DOHH2 (cell line): ENCODE measurements at regions not wholly inside any gene's neighbourhood (a gene's known extent, or its start where the extent isn't known, plus 50 kb on each side); places are given as distances from the start of the nearest gene placed in this dataset.

Source experiments
- H3F3A ChIP-seq: fragments of 200-600 bp; sonication (generic), shearing (Covaris generic); 2 replicates; pipeline ENCODE4 v1.6.0; 2016; ENCODE audit warnings: antibody characterized with exemption, mild to moderate bottlenecking; ENCODE audit not compliant: control insufficient read depth, insufficient read depth
- H3K27ac ChIP-seq: fragments of 200-600 bp; sonication (generic); 2 replicates; pipeline ENCODE4 v1.5.1; 2014; ENCODE audit warnings: low read depth, mild to moderate bottlenecking, low read length, moderate library complexity
- H3K27me3 ChIP-seq: fragments of 200-600 bp; sonication (generic); 2 replicates; pipeline ENCODE4 v1.6.1; 2014; ENCODE audit warnings: mild to moderate bottlenecking, low read length, mixed read lengths; ENCODE audit not compliant: control insufficient read depth
- H3K36me3 ChIP-seq: fragments of 200-600 bp; sonication (generic); 2 replicates; pipeline ENCODE4 v1.6.1; 2014; ENCODE audit warnings: mild to moderate bottlenecking, low read length, moderate library complexity, mixed read lengths; ENCODE audit not compliant: control insufficient read depth
- H3K4me1 ChIP-seq: fragments of 200-600 bp; sonication (generic); 2 replicates; pipeline ENCODE4 v1.6.1; 2014; ENCODE audit warnings: mild to moderate bottlenecking, low read length, mixed read lengths; ENCODE audit not compliant: control insufficient read depth
- H3K4me2 ChIP-seq: fragments of 200-600 bp; sonication (generic); 2 replicates; pipeline ENCODE4 v1.6.0; 2014; ENCODE audit warnings: mild to moderate bottlenecking, low read length, moderate library complexity
- H3K4me3 ChIP-seq: fragments of 200-600 bp; sonication (generic); 2 replicates; pipeline ENCODE4 v1.5.1; 2014; ENCODE audit warnings: mild to moderate bottlenecking, low read length, mixed read lengths
- H3K79me2 ChIP-seq: fragments of 200-600 bp; sonication (generic); 2 replicates; pipeline ENCODE4 v1.6.1; 2014; ENCODE audit warnings: mild to moderate bottlenecking, low read length, mixed read lengths; ENCODE audit not compliant: control insufficient read depth
- H3K9me2 ChIP-seq: fragments of 200-600 bp; sonication (generic); replicated peaks from 2 replicates; pipeline ENCODE4 v1.6.1; 2014; ENCODE audit warnings: mild to moderate bottlenecking, low read length, mixed read lengths; ENCODE audit not compliant: control insufficient read depth
- H3K9me3 ChIP-seq: fragments of 200-600 bp; sonication (generic); 2 replicates; pipeline ENCODE4 v1.6.1; 2014; ENCODE audit warnings: antibody characterized with exemption, low read length, mixed read lengths; ENCODE audit not compliant: control insufficient read depth, insufficient read depth
- H4K20me1 ChIP-seq: fragments of 200-600 bp; sonication (generic); 2 replicates; pipeline ENCODE4 v1.6.0; 2014; ENCODE audit warnings: low read depth, mild to moderate bottlenecking, antibody characterized with exemption, low read length, moderate library complexity; ENCODE audit not compliant: control insufficient read depth, insufficient read depth
- EZH2phosphoT487 ChIP-seq: fragments of 200-600 bp; sonication (generic); IDR thresholded peaks from 2 replicates; pipeline ENCODE4 v1.6.1; 2017; ENCODE audit warnings: borderline replicate concordance, mild to moderate bottlenecking, antibody characterized with exemption, low read length, moderate library complexity, mixed read lengths
- TF ChIP-seq, protein P1 (sequence below): fragments of 200-600 bp; sonication (generic); IDR thresholded peaks from one replicate; pipeline ENCODE4 v1.5.1; 2014; ENCODE audit warnings: antibody characterized with exemption, mild to moderate bottlenecking, low read depth, low read length; ENCODE audit not compliant: poor library complexity, severe bottlenecking

- no peaks in the 10 kb centered on the region for H4K20me1 ChIP-seq
- no peak overlapping the region for H3K27ac ChIP-seq
- H3K9me3 ChIP-seq: no peaks in the 10 kb centered on the region
- no peaks in the 10 kb centered on the region for H3K36me3 ChIP-seq
- no peak overlapping the region for H3K4me2 ChIP-seq
- H3K4me1 ChIP-seq: no peaks in the 10 kb centered on the region
- no peaks in the 10 kb centered on the region for H3K9me2 ChIP-seq
- H3K4me3 ChIP-seq: no peak overlapping the region
- TF ChIP-seq EZH2phosphoT487: no peak
- H3K27me3 ChIP-seq: no peaks in the 10 kb centered on the region
- H3K79me2 ChIP-seq: no peaks in the 10 kb centered on the region
- H3F3A ChIP-seq: no peaks in the 10 kb centered on the region
Observed at GRCh38 chr9:14531341-14532269, 161.6 kb downstream of the ZDHHC21 start.

DNA sequence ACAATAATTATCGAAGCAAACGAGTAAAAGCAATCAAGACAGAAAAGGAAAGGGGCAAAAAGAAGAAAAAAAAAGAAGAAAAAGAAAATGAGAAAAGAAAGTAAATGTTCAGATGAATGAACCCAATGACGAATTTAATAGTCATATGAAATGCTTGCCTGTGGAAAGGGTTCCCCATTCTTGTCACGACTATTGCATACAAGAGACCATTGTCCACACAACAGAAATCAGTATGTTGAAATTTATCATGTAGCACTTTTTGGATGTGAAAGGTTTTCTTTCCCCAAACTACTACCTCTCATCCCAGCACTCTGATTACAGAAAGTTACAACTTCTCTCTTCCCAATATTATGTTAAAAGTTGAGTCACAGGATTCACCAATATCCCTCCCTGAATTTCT, 162.4 kb downstream of the ZDHHC21 start:
- H3K79me2 ChIP-seq: no peaks in the 10 kb centered on the region
- H3K9me3 ChIP-seq: no peaks in the 10 kb centered on the region
- no peaks in the 10 kb centered on the region for H3K9me2 ChIP-seq
- H3K4me1 ChIP-seq: no peaks in the 10 kb centered on the region
- no peak overlapping the region for H3K4me3 ChIP-seq
- no peak for TF ChIP-seq EZH2phosphoT487
- TF ChIP-seq, protein P1, sequence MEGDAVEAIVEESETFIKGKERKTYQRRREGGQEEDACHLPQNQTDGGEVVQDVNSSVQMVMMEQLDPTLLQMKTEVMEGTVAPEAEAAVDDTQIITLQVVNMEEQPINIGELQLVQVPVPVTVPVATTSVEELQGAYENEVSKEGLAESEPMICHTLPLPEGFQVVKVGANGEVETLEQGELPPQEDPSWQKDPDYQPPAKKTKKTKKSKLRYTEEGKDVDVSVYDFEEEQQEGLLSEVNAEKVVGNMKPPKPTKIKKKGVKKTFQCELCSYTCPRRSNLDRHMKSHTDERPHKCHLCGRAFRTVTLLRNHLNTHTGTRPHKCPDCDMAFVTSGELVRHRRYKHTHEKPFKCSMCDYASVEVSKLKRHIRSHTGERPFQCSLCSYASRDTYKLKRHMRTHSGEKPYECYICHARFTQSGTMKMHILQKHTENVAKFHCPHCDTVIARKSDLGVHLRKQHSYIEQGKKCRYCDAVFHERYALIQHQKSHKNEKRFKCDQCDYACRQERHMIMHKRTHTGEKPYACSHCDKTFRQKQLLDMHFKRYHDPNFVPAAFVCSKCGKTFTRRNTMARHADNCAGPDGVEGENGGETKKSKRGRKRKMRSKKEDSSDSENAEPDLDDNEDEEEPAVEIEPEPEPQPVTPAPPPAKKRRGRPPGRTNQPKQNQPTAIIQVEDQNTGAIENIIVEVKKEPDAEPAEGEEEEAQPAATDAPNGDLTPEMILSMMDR: no peak
- no peak overlapping the region for H3K4me2 ChIP-seq
- no peaks in the 10 kb centered on the region for H4K20me1 ChIP-seq
- no peaks in the 10 kb centered on the region for H3F3A ChIP-seq
- no peaks in the 10 kb centered on the region for H3K36me3 ChIP-seq
- no peaks in the 10 kb centered on the region for H3K27me3 ChIP-seq
- no peak overlapping the region for H3K27ac ChIP-seq

GRCh38 chr9:14530366-14530765, 162.9 kb downstream of the ZDHHC21 start:
- Histone ChIP-seq H3K4me2 (no peak overlapping the region), H3K27ac (no peak overlapping the region), H3K36me3 (no peaks in the 10 kb centered on the region), H3K9me3 (no peaks in the 10 kb centered on the region), H4K20me1 (no peaks in the 10 kb centered on the region), H3K9me2 (no peaks in the 10 kb centered on the region), H3K4me3 (no peak overlapping the region), H3K27me3 (no peaks in the 10 kb centered on the region), H3K79me2 (no peaks in the 10 kb centered on the region), H3F3A (no peaks in the 10 kb centered on the region), H3K4me1 (no peaks in the 10 kb centered on the region)
- TF ChIP-seq, protein P1: no peak
- no peak for TF ChIP-seq EZH2phosphoT487

- H3K4me3 ChIP-seq: no peak overlapping the region
- TF ChIP-seq EZH2phosphoT487: no peak
- TF ChIP-seq, protein P1: no peak
- H3F3A ChIP-seq: no peaks in the 10 kb centered on the region
- H3K9me2 ChIP-seq: no peaks in the 10 kb centered on the region
- H3K27ac ChIP-seq: no peak overlapping the region
- no peaks in the 10 kb centered on the region for H3K4me1 ChIP-seq
- no peaks in the 10 kb centered on the region for H3K9me3 ChIP-seq
- no peaks in the 10 kb centered on the region for H3K36me3 ChIP-seq
- no peaks in the 10 kb centered on the region for H3K27me3 ChIP-seq
- H4K20me1 ChIP-seq: no peaks in the 10 kb centered on the region
- no peak overlapping the region for H3K4me2 ChIP-seq
- H3K79me2 ChIP-seq: no peaks in the 10 kb centered on the region
Observed at GRCh38 chr9:14529629-14530028, 163.6 kb downstream of the ZDHHC21 start.
